ENCODE measurements at regions not wholly inside any gene's neighbourhood (a gene's known extent, or its start where the extent isn't known, plus 50 kb on each side); places are given as distances from the start of the nearest gene placed in this dataset.

- TF ChIP-seq POLR2A (IDR thresholded peaks at IDR 0.05): no peak
- TF ChIP-seq, protein P1, sequence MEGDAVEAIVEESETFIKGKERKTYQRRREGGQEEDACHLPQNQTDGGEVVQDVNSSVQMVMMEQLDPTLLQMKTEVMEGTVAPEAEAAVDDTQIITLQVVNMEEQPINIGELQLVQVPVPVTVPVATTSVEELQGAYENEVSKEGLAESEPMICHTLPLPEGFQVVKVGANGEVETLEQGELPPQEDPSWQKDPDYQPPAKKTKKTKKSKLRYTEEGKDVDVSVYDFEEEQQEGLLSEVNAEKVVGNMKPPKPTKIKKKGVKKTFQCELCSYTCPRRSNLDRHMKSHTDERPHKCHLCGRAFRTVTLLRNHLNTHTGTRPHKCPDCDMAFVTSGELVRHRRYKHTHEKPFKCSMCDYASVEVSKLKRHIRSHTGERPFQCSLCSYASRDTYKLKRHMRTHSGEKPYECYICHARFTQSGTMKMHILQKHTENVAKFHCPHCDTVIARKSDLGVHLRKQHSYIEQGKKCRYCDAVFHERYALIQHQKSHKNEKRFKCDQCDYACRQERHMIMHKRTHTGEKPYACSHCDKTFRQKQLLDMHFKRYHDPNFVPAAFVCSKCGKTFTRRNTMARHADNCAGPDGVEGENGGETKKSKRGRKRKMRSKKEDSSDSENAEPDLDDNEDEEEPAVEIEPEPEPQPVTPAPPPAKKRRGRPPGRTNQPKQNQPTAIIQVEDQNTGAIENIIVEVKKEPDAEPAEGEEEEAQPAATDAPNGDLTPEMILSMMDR (IDR thresholded peaks at IDR 0.05 in 8 of 11, conservative IDR thresholded peaks at IDR 0.05 in 3 of 11): no peak
Measured at GRCh38 chr9:93898502-93899426, 56.4 kb downstream of the BARX1 start.

Data from spleen (tissue), 7 donors.